Effector memory CD4-positive, alpha-beta T cell (primary cell): ENCODE measurements at regions not wholly inside any gene's neighbourhood (a gene's known extent, or its start where the extent isn't known, plus 50 kb on each side); places are given as distances from the start of the nearest gene placed in this dataset.
"Not testable (repeated sequence)": the region's sequence is repeated elsewhere in the genome, so short reads cannot be mapped to it uniquely, and the experiment has no call there.

Experiments used
- DNase-seq, 3 donors: peaks; one replicate each; pipeline ENCODE4 v3.0.0-alpha.2; 2020
- H3K27ac ChIP-seq: 2 replicates; pipeline ENCODE4 v1.7.0; 2013; ENCODE audit warnings: mild to moderate bottlenecking, low read length, moderate library complexity; ENCODE audit not compliant: insufficient read depth, poor library complexity, severe bottlenecking
- H3K27me3 ChIP-seq: replicated peaks from 2 replicates; pipeline ENCODE4 v1.7.0; 2013; ENCODE audit warnings: mild to moderate bottlenecking, low read length; ENCODE audit not compliant: insufficient read depth, control insufficient read depth, poor library complexity, severe bottlenecking
- H3K36me3 ChIP-seq: 2 replicates; pipeline ENCODE4 v1.7.0; 2013; ENCODE audit warnings: mild to moderate bottlenecking, low read length, moderate library complexity; ENCODE audit not compliant: control insufficient read depth, insufficient read depth
- H3K4me1 ChIP-seq: 2 replicates; pipeline ENCODE4 v1.7.0; 2013; ENCODE audit warnings: low read length, mild to moderate bottlenecking; ENCODE audit not compliant: control insufficient read depth, insufficient read depth, poor library complexity, severe bottlenecking
- H3K4me3 ChIP-seq: 2 replicates; pipeline ENCODE4 v1.7.0; 2013; ENCODE audit warnings: low read length, low read depth, mild to moderate bottlenecking; ENCODE audit not compliant: insufficient read depth, poor library complexity, severe bottlenecking
- H3K9me3 ChIP-seq: 2 replicates; pipeline ENCODE4 v1.7.0; 2013; ENCODE audit warnings: mild to moderate bottlenecking, low read length, moderate library complexity; ENCODE audit not compliant: control insufficient read depth

GRCh38 chr12:131473741-131474709 is 236.9 kb upstream of the SFSWAP start:
- H3K36me3 ChIP-seq: no peaks in the 10 kb centered on the region
- DNase-seq: no peak

GRCh38 chr12:131475012-131475411 is 235.9 kb upstream of the SFSWAP start:
- H3K36me3 ChIP-seq, H3K4me1 ChIP-seq, H3K4me3 ChIP-seq, DNase-seq, H3K9me3 ChIP-seq, H3K27me3 ChIP-seq, H3K27ac ChIP-seq: not testable (repeated sequence)

More at GRCh38 chr12:131473741-131474709, 236.9 kb upstream of the SFSWAP start:
- no peaks in the 10 kb centered on the region for H3K27me3 ChIP-seq
- no peak overlapping the region for H3K4me3 ChIP-seq
- H3K4me1 ChIP-seq: no peaks in the 10 kb centered on the region
- no peaks in the 10 kb centered on the region for H3K9me3 ChIP-seq
- H3K27ac ChIP-seq: no peak overlapping the region

GRCh38 chr12:131477613-131478012 is 233.3 kb upstream of the SFSWAP start:
- H3K27ac ChIP-seq: no peak overlapping the region
- no peaks in the 10 kb centered on the region for H3K36me3 ChIP-seq
- no peaks in the 10 kb centered on the region for H3K27me3 ChIP-seq
- H3K4me3 ChIP-seq: no peak overlapping the region
- no peaks in the 10 kb centered on the region for H3K9me3 ChIP-seq
- no peaks in the 10 kb centered on the region for H3K4me1 ChIP-seq
- no peak for DNase-seq

- no peaks in the 10 kb centered on the region for H3K9me3 ChIP-seq
- H3K4me3 ChIP-seq: no peak overlapping the region
- no peaks in the 10 kb centered on the region for H3K36me3 ChIP-seq
- H3K4me1 ChIP-seq: no peaks in the 10 kb centered on the region
- H3K27me3 ChIP-seq: no peaks in the 10 kb centered on the region
- no peak for DNase-seq
- no peak overlapping the region for H3K27ac ChIP-seq
Observed at GRCh38 chr12:131478468-131478867, 232.4 kb upstream of the SFSWAP start.

- Histone ChIP-seq H3K9me3 (no peaks in the 10 kb centered on the region), H3K27me3 (no peaks in the 10 kb centered on the region), H3K4me3 (no peak overlapping the region), H3K36me3 (no peaks in the 10 kb centered on the region), H3K27ac (no peak overlapping the region), H3K4me1 (no peaks in the 10 kb centered on the region)
- DNase-seq: no peak
Observed at GRCh38 chr12:131482199-131482598, 228.7 kb upstream of the SFSWAP start.

GRCh38 chr12:131482686-131483085 is 228.2 kb upstream of the SFSWAP start:
- no peaks in the 10 kb centered on the region for H3K9me3 ChIP-seq
- no peak overlapping the region for H3K27ac ChIP-seq
- DNase-seq: no peak
- H3K27me3 ChIP-seq: no peaks in the 10 kb centered on the region
- no peaks in the 10 kb centered on the region for H3K36me3 ChIP-seq
- H3K4me3 ChIP-seq: no peak overlapping the region
- no peaks in the 10 kb centered on the region for H3K4me1 ChIP-seq

- no peaks in the 10 kb centered on the region for H3K27me3 ChIP-seq
- H3K4me3 ChIP-seq: no peak overlapping the region
- H3K27ac ChIP-seq: no peak overlapping the region
- H3K9me3 ChIP-seq: no peaks in the 10 kb centered on the region
- no peaks in the 10 kb centered on the region for H3K36me3 ChIP-seq
- no peaks in the 10 kb centered on the region for H3K4me1 ChIP-seq
- DNase-seq: no peak
Observed at GRCh38 chr12:131486451-131487230, 224.2 kb upstream of the SFSWAP start.

- no peak for DNase-seq
Observed at GRCh38 chr12:131487388-131488124, 223.3 kb upstream of the SFSWAP start.

GRCh38 chr12:131489718-131490117 is 221.2 kb upstream of the SFSWAP start:
- Histone ChIP-seq H3K4me3 (no peak overlapping the region), H3K4me1 (no peaks in the 10 kb centered on the region)

More at GRCh38 chr12:131487388-131488124, 223.3 kb upstream of the SFSWAP start:
- H3K27me3 ChIP-seq: no peaks in the 10 kb centered on the region
- H3K36me3 ChIP-seq: no peaks in the 10 kb centered on the region
- no peak overlapping the region for H3K4me3 ChIP-seq
- H3K9me3 ChIP-seq: no peaks in the 10 kb centered on the region
- no peaks in the 10 kb centered on the region for H3K4me1 ChIP-seq
- H3K27ac ChIP-seq: no peak overlapping the region

More at GRCh38 chr12:131489718-131490117, 221.2 kb upstream of the SFSWAP start:
- Histone ChIP-seq H3K36me3 (no peaks in the 10 kb centered on the region), H3K27ac (no peak overlapping the region), H3K9me3 (no peaks in the 10 kb centered on the region), H3K27me3 (no peaks in the 10 kb centered on the region)
- DNase-seq: no peak
